ENCODE measurements at regions not wholly inside any gene's neighbourhood (a gene's known extent, or its start where the extent isn't known, plus 50 kb on each side); places are given as distances from the start of the nearest gene placed in this dataset.

GRCh38 chr6:105564121-105564902 lies 161.4 kb upstream of the PREP start:
- no peak for TF ChIP-seq CTCF (IDR thresholded peaks at IDR 0.05)
- no peaks in the 10 kb centered on the region for H3K36me3 ChIP-seq
- no peaks in the 10 kb centered on the region for H3K27me3 ChIP-seq
- no peak overlapping the region for H3K4me3 ChIP-seq (ENCODE audit: low read depth in 1 of 2, low read length in 1 of 2)
- H3K27ac ChIP-seq, result no peak overlapping the region
- H3K4me1 ChIP-seq (ENCODE audit: control insufficient read depth in 1 of 2, insufficient read depth in 1 of 2, low read depth in 1 of 2, low read length in 1 of 2), result no peaks in the 10 kb centered on the region
- no peaks in the 10 kb centered on the region for H3K9me3 ChIP-seq

GRCh38 chr6:105562027-105562426 lies 159.1 kb upstream of the PREP start:
- TF ChIP-seq CTCF (IDR thresholded peaks at IDR 0.05), result no peak
- Histone ChIP-seq H3K4me1 (ENCODE audit: control insufficient read depth in 1 of 2, insufficient read depth in 1 of 2, low read depth in 1 of 2, low read length in 1 of 2) (no peaks in the 10 kb centered on the region), H3K36me3 (no peaks in the 10 kb centered on the region), H3K27ac (no peak overlapping the region), H3K27me3 (no peaks in the 10 kb centered on the region), H3K4me3 (ENCODE audit: low read depth in 1 of 2, low read length in 1 of 2) (no peak overlapping the region), H3K9me3 (no peaks in the 10 kb centered on the region)

GRCh38 chr6:105561486-105561885 lies 158.6 kb upstream of the PREP start:
- TF ChIP-seq CTCF (IDR thresholded peaks at IDR 0.05), result no peak
- Histone ChIP-seq H3K4me1 (ENCODE audit: control insufficient read depth in 1 of 2, insufficient read depth in 1 of 2, low read depth in 1 of 2, low read length in 1 of 2) (no peaks in the 10 kb centered on the region), H3K27ac (no peak overlapping the region), H3K36me3 (no peaks in the 10 kb centered on the region), H3K27me3 (no peaks in the 10 kb centered on the region), H3K9me3 (no peaks in the 10 kb centered on the region), H3K4me3 (ENCODE audit: low read depth in 1 of 2, low read length in 1 of 2) (no peak overlapping the region)

- TF ChIP-seq CTCF (IDR thresholded peaks at IDR 0.05), result no peak
- H3K4me1 ChIP-seq (ENCODE audit: control insufficient read depth in 1 of 2, insufficient read depth in 1 of 2, low read depth in 1 of 2, low read length in 1 of 2), result no peaks in the 10 kb centered on the region
- H3K4me3 ChIP-seq (ENCODE audit: low read depth in 1 of 2, low read length in 1 of 2), result no peak overlapping the region
- no peaks in the 10 kb centered on the region for H3K9me3 ChIP-seq
- no peaks in the 10 kb centered on the region for H3K36me3 ChIP-seq
- no peaks in the 10 kb centered on the region for H3K27me3 ChIP-seq
- no peak overlapping the region for H3K27ac ChIP-seq
Observed at GRCh38 chr6:105560611-105561066, 157.8 kb upstream of the PREP start.

- Histone ChIP-seq H3K4me3 (ENCODE audit: low read depth in 1 of 2, low read length in 1 of 2) (no peak overlapping the region), H3K27me3 (no peaks in the 10 kb centered on the region), H3K36me3 (no peaks in the 10 kb centered on the region), H3K27ac (no peak overlapping the region), H3K4me1 (ENCODE audit: control insufficient read depth in 1 of 2, insufficient read depth in 1 of 2, low read depth in 1 of 2, low read length in 1 of 2) (no peaks in the 10 kb centered on the region), H3K9me3 (no peaks in the 10 kb centered on the region)
- no peak for TF ChIP-seq CTCF (IDR thresholded peaks at IDR 0.05)
Observed at GRCh38 chr6:105557291-105557690, 154.4 kb upstream of the PREP start.
